Testis (tissue), 2 donors: ENCODE measurements at regions not wholly inside any gene's neighbourhood (a gene's known extent, or its start where the extent isn't known, plus 50 kb on each side); places are given as distances from the start of the nearest gene placed in this dataset.

Experiments
- DNase-seq: peaks from one replicate; pipeline ENCODE4 v3.0.0-alpha.2; 2019
- H3K27ac ChIP-seq, 2 donors: fragments of 200-600 bp; sonication (generic); one replicate each; pipeline ENCODE4 v1.5.1; 2019
- H3K27me3 ChIP-seq: fragments of 200-600 bp; sonication (generic); one replicate; pipeline ENCODE4 v1.5.1; 2019
- H3K36me3 ChIP-seq: fragments of 200-600 bp; sonication (generic); one replicate; pipeline ENCODE4 v1.5.1; 2017; ENCODE audit warnings: low read depth; ENCODE audit errors: missing control alignments
- H3K4me1 ChIP-seq: fragments of 200-600 bp; sonication (generic); one replicate; pipeline ENCODE4 v1.5.1; 2019
- H3K4me3 ChIP-seq, 2 donors: fragments of 200-600 bp; sonication (generic); one replicate each; pipeline ENCODE4 v1.5.1; 2017 to 2019
- H3K9me3 ChIP-seq: fragments of 200-600 bp; sonication (generic); one replicate; pipeline ENCODE4 v1.5.1; 2017
- CTCF ChIP-seq, 3 experiments: fragments of 450-650 bp in 2 of 3; fragments of 200-600 bp in 1 of 3; sonication (generic) in 1 of 3; IDR thresholded peaks; one replicate each; pipeline ENCODE4 v1.5.1; 2016 to 2019; ENCODE audit warnings: antibody characterized with exemption in 3 of 3, mild to moderate bottlenecking in 2 of 3, moderate library complexity in 1 of 3
- POLR2A ChIP-seq: fragments of 450-650 bp; IDR thresholded peaks from one replicate; pipeline ENCODE4 v1.6.1; 2017; ENCODE audit warnings: antibody characterized with exemption, mild to moderate bottlenecking, moderate library complexity
- WGBS, 2 donors: methylation state at CpG; one replicate each; pipeline ENCODE4 v1.1.5; 2018; 5-methylcytosine and 5-hydroxymethylcytosine counted together
- intact Hi-C: fragments of 100-400 bp; cut with DNase I; formaldehyde crosslinking; loops from one replicate; pipeline ENCODE4 v1.15.1; 2023; ENCODE audit warnings: low total_unique reads

GRCh38 chr5:145111420-145111819 lies 723.7 kb downstream of the PRELID2 start:
- WGBS, 2 donors, result 63 to 71% methylated on average over 3 of the region's 3 CpGs
- TF ChIP-seq POLR2A, result no peak
- TF ChIP-seq CTCF (IDR thresholded peaks at IDR 0.05), result no peak

GRCh38 chr5:145110834-145111233 lies 724.3 kb downstream of the PRELID2 start:
- DNase-seq, result no peak
- H3K27ac ChIP-seq, result no peak overlapping the region
- TF ChIP-seq CTCF (IDR thresholded peaks at IDR 0.05) (no peak), POLR2A (no peak)
- H3K4me3 ChIP-seq, result no peak overlapping the region
- H3K27me3 ChIP-seq, result no peaks in the 10 kb centered on the region
- no peaks in the 10 kb centered on the region for H3K36me3 ChIP-seq
- H3K4me1 ChIP-seq, result no peaks in the 10 kb centered on the region
- H3K9me3 ChIP-seq, result no peaks in the 10 kb centered on the region
- intact Hi-C loops, result no loop called here

More at GRCh38 chr5:145111420-145111819, 723.7 kb downstream of the PRELID2 start:
- H3K27ac ChIP-seq, result no peak overlapping the region
- H3K9me3 ChIP-seq, result no peaks in the 10 kb centered on the region
- H3K4me3 ChIP-seq, result no peak overlapping the region
- intact Hi-C loops, result no loop called here
- H3K27me3 ChIP-seq, result no peaks in the 10 kb centered on the region
- no peak for DNase-seq
- no peaks in the 10 kb centered on the region for H3K36me3 ChIP-seq
- H3K4me1 ChIP-seq, result no peaks in the 10 kb centered on the region

DNA sequence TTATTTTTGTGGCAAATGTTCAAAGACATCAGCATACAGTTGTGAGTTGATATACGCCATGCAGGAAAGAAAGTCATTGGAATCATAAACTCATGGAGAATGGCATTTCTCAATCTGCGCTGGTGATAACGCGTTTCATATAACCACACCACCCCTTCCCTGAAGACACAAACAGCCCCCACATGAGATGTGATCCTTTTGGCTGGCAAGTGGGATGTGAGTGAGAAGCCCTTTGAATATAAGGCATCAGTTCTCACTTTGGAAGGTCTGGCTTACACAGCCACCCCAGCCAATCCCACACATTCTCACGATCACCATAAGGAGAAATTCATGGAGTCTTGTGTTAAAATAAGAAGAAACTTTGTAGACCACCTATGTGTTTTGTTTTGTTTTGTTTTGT lies 725.0 kb downstream of the PRELID2 start:
- no peaks in the 10 kb centered on the region for H3K36me3 ChIP-seq
- H3K4me3 ChIP-seq, result no peak overlapping the region
- H3K27ac ChIP-seq, result no peak overlapping the region
- no peak for DNase-seq
- WGBS, 2 donors, result 90 to 92% methylated on average over 5 of the region's 5 CpGs
- intact Hi-C loops, result no loop called here
- no peaks in the 10 kb centered on the region for H3K4me1 ChIP-seq
- no peak for TF ChIP-seq CTCF (IDR thresholded peaks at IDR 0.05)
- no peak for TF ChIP-seq POLR2A
- no peaks in the 10 kb centered on the region for H3K27me3 ChIP-seq
- H3K9me3 ChIP-seq, result no peaks in the 10 kb centered on the region

GRCh38 chr5:145105384-145105783 lies 729.8 kb downstream of the PRELID2 start:
- Histone ChIP-seq H3K4me1 (no peaks in the 10 kb centered on the region), H3K27ac (no peak overlapping the region), H3K4me3 (no peak overlapping the region), H3K27me3 (no peaks in the 10 kb centered on the region), H3K36me3 (no peaks in the 10 kb centered on the region), H3K9me3 (no peaks in the 10 kb centered on the region)
- WGBS, 2 donors, result 89% methylated on average over 3 of the region's 3 CpGs
- intact Hi-C loops, result no loop called here
- TF ChIP-seq CTCF (IDR thresholded peaks at IDR 0.05) (no peak), POLR2A (no peak)
- no peak for DNase-seq

- H3K4me1 ChIP-seq, result no peaks in the 10 kb centered on the region
- H3K27me3 ChIP-seq, result no peaks in the 10 kb centered on the region
- no peak overlapping the region for H3K4me3 ChIP-seq
- H3K36me3 ChIP-seq, result no peaks in the 10 kb centered on the region
- no peak for TF ChIP-seq POLR2A
- TF ChIP-seq CTCF (IDR thresholded peaks at IDR 0.05), result no peak
- DNase-seq, result no peak
- intact Hi-C loops, result no loop called here
- no peak overlapping the region for H3K27ac ChIP-seq
- no peaks in the 10 kb centered on the region for H3K9me3 ChIP-seq
Measured at GRCh38 chr5:145104106-145104505, 731.0 kb downstream of the PRELID2 start.
